ENCODE measurements at regions not wholly inside any gene's neighbourhood (a gene's known extent, or its start where the extent isn't known, plus 50 kb on each side); places are given as distances from the start of the nearest gene placed in this dataset.
"Not testable (repeated sequence)": the region's sequence is repeated elsewhere in the genome, so short reads cannot be mapped to it uniquely, and the experiment has no call there.

GRCh38 chr6:168799067-168799466 is 358.1 kb downstream of the SMOC2 start:
- no peak for DNase-seq

- DNase-seq, result no peak
Measured at GRCh38 chr6:168796106-168796505, 355.1 kb downstream of the SMOC2 start.

GRCh38 chr6:168795611-168796010 is 354.6 kb downstream of the SMOC2 start:
- DNase-seq, result not testable (repeated sequence)

GRCh38 chr6:168794491-168794890 is 353.5 kb downstream of the SMOC2 start:
- no peak for DNase-seq

- no peak for DNase-seq
Measured at GRCh38 chr6:168793649-168794048, 352.7 kb downstream of the SMOC2 start.

GRCh38 chr6:168791917-168792316 is 350.9 kb downstream of the SMOC2 start:
- DNase-seq, result no peak

GRCh38 chr6:168789699-168790098 is 348.7 kb downstream of the SMOC2 start:
- no peak for DNase-seq

GRCh38 chr6:168785720-168786511 is 344.9 kb downstream of the SMOC2 start:
- no peak for DNase-seq

GRCh38 chr6:168784426-168784825 is 343.4 kb downstream of the SMOC2 start:
- no peak for DNase-seq

GRCh38 chr6:168783720-168784119 is 342.7 kb downstream of the SMOC2 start:
- DNase-seq, result no peak

- no peak for DNase-seq
Measured at GRCh38 chr6:168782187-168782751, 341.3 kb downstream of the SMOC2 start.

GRCh38 chr6:168778201-168778600 is 337.2 kb downstream of the SMOC2 start:
- no peak for DNase-seq

GRCh38 chr6:168774381-168774780 is 333.4 kb downstream of the SMOC2 start:
- DNase-seq, result no peak

- DNase-seq, result no peak
Measured at GRCh38 chr6:168773788-168774187, 332.8 kb downstream of the SMOC2 start.

- no peak for DNase-seq
Measured at GRCh38 chr6:168765752-168766151, 324.8 kb downstream of the SMOC2 start.

GRCh38 chr6:168756009-168756634 is 315.1 kb downstream of the SMOC2 start:
- DNase-seq, result no peak

GRCh38 chr6:168746643-168747042 is 305.7 kb downstream of the SMOC2 start:
- DNase-seq, result no peak

GRCh38 chr6:168746013-168746412 is 305.0 kb downstream of the SMOC2 start:
- DNase-seq, result no peak

GRCh38 chr6:168744861-168745260 is 303.9 kb downstream of the SMOC2 start:
- DNase-seq, result no peak

GRCh38 chr6:168741942-168742782 is 301.2 kb downstream of the SMOC2 start:
- DNase-seq, result no peak

GRCh38 chr6:168741305-168741704 is 300.3 kb downstream of the SMOC2 start:
- no peak for DNase-seq

- no peak for DNase-seq
Measured at GRCh38 chr6:168739381-168739780, 298.4 kb downstream of the SMOC2 start.

- DNase-seq, result no peak
Measured at GRCh38 chr6:168737481-168737880, 296.5 kb downstream of the SMOC2 start.

Measured in hematopoietic multipotent progenitor cell treated with erythropoietin and hydrocortisone succinate and interleukin-3 and kit ligand, for 4 days (in vitro differentiated cells).